ENCODE measurements at regions not wholly inside any gene's neighbourhood (a gene's known extent, or its start where the extent isn't known, plus 50 kb on each side); places are given as distances from the start of the nearest gene placed in this dataset.

DNA sequence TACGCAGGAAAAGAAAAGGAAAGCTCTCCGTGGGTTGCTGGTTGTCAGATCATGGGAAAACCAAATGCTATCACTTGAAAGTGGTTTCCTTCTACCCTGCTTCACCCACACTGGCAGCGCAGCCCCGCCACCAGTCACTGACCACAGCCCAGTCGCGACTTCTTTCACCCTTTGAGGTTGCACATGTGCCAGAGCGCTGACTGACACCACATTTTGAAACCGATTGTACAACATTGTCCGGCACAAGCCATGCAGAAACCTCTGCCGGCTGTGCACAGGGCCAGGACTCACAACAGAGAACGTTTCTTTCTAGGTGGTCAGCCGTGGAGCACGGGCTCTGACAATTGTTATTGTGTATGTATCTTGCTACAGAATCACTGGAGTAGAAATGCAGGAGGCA lies 827.2 kb upstream of the POU3F3 start:
- peak overlapping the region; percentile 69; the same call in 1 of the 2 replicates for H2AFZ ChIP-seq
- H3K4me1 ChIP-seq (ENCODE audit: insufficient read depth) = peaks cover 27% of the 10 kb centered on the region
- no peaks in the 10 kb centered on the region for H4K20me1 ChIP-seq (replicated peaks; ENCODE audit: insufficient read depth)
- no peaks in the 10 kb centered on the region for H3F3A ChIP-seq (replicated peaks; ENCODE audit: low read depth)
- Mint-ChIP-seq H3K4me1 (peaks cover 33% of the 10 kb centered on the region), H3K27me3 (ENCODE audit: insufficient read depth, low read depth, poor library complexity) (peaks cover 3% of the 10 kb centered on the region), H3K4me3 (no peak overlapping the region), H3K9me3 (no peaks in the 10 kb centered on the region), H3K36me3 (ENCODE audit: low read depth) (no peaks in the 10 kb centered on the region), H3K27ac (no peak overlapping the region)
- no peaks in the 10 kb centered on the region for H3K9me2 ChIP-seq (ENCODE audit: insufficient read depth)
- no peak overlapping the region for H3K4me3 ChIP-seq
- no peaks in the 10 kb centered on the region for H3K36me3 ChIP-seq (ENCODE audit: insufficient read depth)
- H3K79me2 ChIP-seq (replicated peaks; ENCODE audit: insufficient read depth) = no peaks in the 10 kb centered on the region
- no peak overlapping the region for H3K27ac ChIP-seq (ENCODE audit: low read depth)
- ATAC-seq (no peak), DNase-seq (ENCODE audit: low spot score) (no peak)
- H3K27me3 ChIP-seq (ENCODE audit: insufficient read depth) = no peaks in the 10 kb centered on the region
- H3K4me2 ChIP-seq = no peak overlapping the region
- TF ChIP-seq ZNF462 (CRISPR knock-in tag; IDR thresholded peaks at IDR 0.05) (no peak), CTCF (conservative IDR thresholded peaks at IDR 0.05; ENCODE audit: low read depth in 2 of 2) (no peak), POLR2AphosphoS5 (IDR thresholded peaks at IDR 0.05; ENCODE audit: low read depth) (no peak), ZNF331 (CRISPR knock-in tag; IDR thresholded peaks at IDR 0.05; ENCODE audit: low read depth) (no peak), EZH2 (IDR thresholded peaks at IDR 0.05; ENCODE audit: low read depth, unreplicated experiment) (no peak), EZH2phosphoT487 (IDR thresholded peaks at IDR 0.05; ENCODE audit: unreplicated experiment) (no peak), STAT1 (IDR thresholded peaks at IDR 0.05; ENCODE audit: unreplicated experiment) (no peak), ZNF114 (CRISPR knock-in tag; IDR thresholded peaks at IDR 0.05) (no peak), JUNB (IDR thresholded peaks at IDR 0.05; ENCODE audit: unreplicated experiment) (no peak), CREB1 (CRISPR knock-in tag; IDR thresholded peaks at IDR 0.05; ENCODE audit: low read depth) (no peak), NANOG (IDR thresholded peaks at IDR 0.05; ENCODE audit: borderline replicate concordance) (no peak)
- TF ChIP-seq, protein P1, sequence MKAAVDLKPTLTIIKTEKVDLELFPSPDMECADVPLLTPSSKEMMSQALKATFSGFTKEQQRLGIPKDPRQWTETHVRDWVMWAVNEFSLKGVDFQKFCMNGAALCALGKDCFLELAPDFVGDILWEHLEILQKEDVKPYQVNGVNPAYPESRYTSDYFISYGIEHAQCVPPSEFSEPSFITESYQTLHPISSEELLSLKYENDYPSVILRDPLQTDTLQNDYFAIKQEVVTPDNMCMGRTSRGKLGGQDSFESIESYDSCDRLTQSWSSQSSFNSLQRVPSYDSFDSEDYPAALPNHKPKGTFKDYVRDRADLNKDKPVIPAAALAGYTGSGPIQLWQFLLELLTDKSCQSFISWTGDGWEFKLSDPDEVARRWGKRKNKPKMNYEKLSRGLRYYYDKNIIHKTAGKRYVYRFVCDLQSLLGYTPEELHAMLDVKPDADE (IDR thresholded peaks at IDR 0.05) = no peak
- TF ChIP-seq, protein P2, sequence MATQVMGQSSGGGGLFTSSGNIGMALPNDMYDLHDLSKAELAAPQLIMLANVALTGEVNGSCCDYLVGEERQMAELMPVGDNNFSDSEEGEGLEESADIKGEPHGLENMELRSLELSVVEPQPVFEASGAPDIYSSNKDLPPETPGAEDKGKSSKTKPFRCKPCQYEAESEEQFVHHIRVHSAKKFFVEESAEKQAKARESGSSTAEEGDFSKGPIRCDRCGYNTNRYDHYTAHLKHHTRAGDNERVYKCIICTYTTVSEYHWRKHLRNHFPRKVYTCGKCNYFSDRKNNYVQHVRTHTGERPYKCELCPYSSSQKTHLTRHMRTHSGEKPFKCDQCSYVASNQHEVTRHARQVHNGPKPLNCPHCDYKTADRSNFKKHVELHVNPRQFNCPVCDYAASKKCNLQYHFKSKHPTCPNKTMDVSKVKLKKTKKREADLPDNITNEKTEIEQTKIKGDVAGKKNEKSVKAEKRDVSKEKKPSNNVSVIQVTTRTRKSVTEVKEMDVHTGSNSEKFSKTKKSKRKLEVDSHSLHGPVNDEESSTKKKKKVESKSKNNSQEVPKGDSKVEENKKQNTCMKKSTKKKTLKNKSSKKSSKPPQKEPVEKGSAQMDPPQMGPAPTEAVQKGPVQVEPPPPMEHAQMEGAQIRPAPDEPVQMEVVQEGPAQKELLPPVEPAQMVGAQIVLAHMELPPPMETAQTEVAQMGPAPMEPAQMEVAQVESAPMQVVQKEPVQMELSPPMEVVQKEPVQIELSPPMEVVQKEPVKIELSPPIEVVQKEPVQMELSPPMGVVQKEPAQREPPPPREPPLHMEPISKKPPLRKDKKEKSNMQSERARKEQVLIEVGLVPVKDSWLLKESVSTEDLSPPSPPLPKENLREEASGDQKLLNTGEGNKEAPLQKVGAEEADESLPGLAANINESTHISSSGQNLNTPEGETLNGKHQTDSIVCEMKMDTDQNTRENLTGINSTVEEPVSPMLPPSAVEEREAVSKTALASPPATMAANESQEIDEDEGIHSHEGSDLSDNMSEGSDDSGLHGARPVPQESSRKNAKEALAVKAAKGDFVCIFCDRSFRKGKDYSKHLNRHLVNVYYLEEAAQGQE (IDR thresholded peaks at IDR 0.05; ENCODE audit: unreplicated experiment) = no peak
